HG02973 (cell line): ENCODE measurements at regions not wholly inside any gene's neighbourhood (a gene's known extent, or its start where the extent isn't known, plus 50 kb on each side); places are given as distances from the start of the nearest gene placed in this dataset.

ENCODE experiments used
- ATAC-seq: cut with Tn5 transposase; IDR thresholded peaks from one replicate; pipeline ENCODE4 v1.9.1; 2021; ENCODE audit warnings: moderate library complexity; ENCODE audit not compliant: unreplicated experiment

GRCh38 chr13:74084375-74084935 is 49.7 kb downstream of the KLF12 start:
- ATAC-seq: no peak

GRCh38 chr13:74082741-74083160 is 51.5 kb downstream of the KLF12 start:
- no peak for ATAC-seq

GRCh38 chr13:74080762-74081161 is 53.4 kb downstream of the KLF12 start:
- no peak for ATAC-seq

- no peak for ATAC-seq
Observed at GRCh38 chr13:74077792-74078191, 56.4 kb downstream of the KLF12 start.

GRCh38 chr13:74077375-74077774 is 56.8 kb downstream of the KLF12 start:
- no peak for ATAC-seq

- no peak for ATAC-seq
Observed at GRCh38 chr13:74074723-74075122, 59.5 kb downstream of the KLF12 start.

GRCh38 chr13:74073274-74073673 is 60.9 kb downstream of the KLF12 start:
- no peak for ATAC-seq

GRCh38 chr13:74070513-74070912 is 63.7 kb downstream of the KLF12 start:
- no peak for ATAC-seq

GRCh38 chr13:74070065-74070464 is 64.1 kb downstream of the KLF12 start:
- peak; percentile 58 for ATAC-seq

- no peak for ATAC-seq
Observed at GRCh38 chr13:74068471-74068870, 65.7 kb downstream of the KLF12 start.

- no peak for ATAC-seq
Observed at GRCh38 chr13:74067818-74068217, 66.4 kb downstream of the KLF12 start.

- no peak for ATAC-seq
Observed at GRCh38 chr13:74066937-74067336, 67.3 kb downstream of the KLF12 start.

- no peak for ATAC-seq
Observed at GRCh38 chr13:74064805-74065312, 69.3 kb downstream of the KLF12 start.

GRCh38 chr13:74063533-74064100 is 70.6 kb downstream of the KLF12 start:
- ATAC-seq: no peak

- ATAC-seq: peak; percentile 73
Observed at GRCh38 chr13:74062933-74063332, 71.3 kb downstream of the KLF12 start.

- ATAC-seq: peak; percentile 68
Observed at GRCh38 chr13:74061926-74062595, 72.1 kb downstream of the KLF12 start.

- ATAC-seq: no peak
Observed at GRCh38 chr13:74056801-74057542, 77.2 kb downstream of the KLF12 start.

GRCh38 chr13:74052402-74052928 is 81.7 kb downstream of the KLF12 start:
- ATAC-seq: no peak

GRCh38 chr13:74048756-74049155 is 85.4 kb downstream of the KLF12 start:
- no peak for ATAC-seq

- ATAC-seq: no peak
Observed at GRCh38 chr13:74047931-74048600, 86.1 kb downstream of the KLF12 start.

- no peak for ATAC-seq
Observed at GRCh38 chr13:74046431-74046830, 87.8 kb downstream of the KLF12 start.
